GM13976 (cell line): ENCODE measurements at regions not wholly inside any gene's neighbourhood (a gene's known extent, or its start where the extent isn't known, plus 50 kb on each side); places are given as distances from the start of the nearest gene placed in this dataset.

Experiments
- DNase-seq: peaks from one replicate; pipeline ENCODE4 v3.0.0; 2012; ENCODE audit warnings: low spot score
- in situ Hi-C: fragments of 300-500 bp; cut with MboI; formaldehyde crosslinking; loops from one replicate; pipeline ENCODE4 v1.12.0; 2022; ENCODE audit warnings: low sequenced_read_pairs, mixed read lengths, inconsistent platforms; ENCODE audit not compliant: unreplicated experiment
- TF ChIP-seq, protein P1 (sequence below): IDR thresholded peaks from 2 replicates; pipeline ENCODE4 v1.5.1; 2012; ENCODE audit warnings: borderline replicate concordance, mild to moderate bottlenecking; ENCODE audit not compliant: insufficient read depth; ENCODE audit errors: extremely low read depth, missing control alignments, control extremely low read depth

DNA sequence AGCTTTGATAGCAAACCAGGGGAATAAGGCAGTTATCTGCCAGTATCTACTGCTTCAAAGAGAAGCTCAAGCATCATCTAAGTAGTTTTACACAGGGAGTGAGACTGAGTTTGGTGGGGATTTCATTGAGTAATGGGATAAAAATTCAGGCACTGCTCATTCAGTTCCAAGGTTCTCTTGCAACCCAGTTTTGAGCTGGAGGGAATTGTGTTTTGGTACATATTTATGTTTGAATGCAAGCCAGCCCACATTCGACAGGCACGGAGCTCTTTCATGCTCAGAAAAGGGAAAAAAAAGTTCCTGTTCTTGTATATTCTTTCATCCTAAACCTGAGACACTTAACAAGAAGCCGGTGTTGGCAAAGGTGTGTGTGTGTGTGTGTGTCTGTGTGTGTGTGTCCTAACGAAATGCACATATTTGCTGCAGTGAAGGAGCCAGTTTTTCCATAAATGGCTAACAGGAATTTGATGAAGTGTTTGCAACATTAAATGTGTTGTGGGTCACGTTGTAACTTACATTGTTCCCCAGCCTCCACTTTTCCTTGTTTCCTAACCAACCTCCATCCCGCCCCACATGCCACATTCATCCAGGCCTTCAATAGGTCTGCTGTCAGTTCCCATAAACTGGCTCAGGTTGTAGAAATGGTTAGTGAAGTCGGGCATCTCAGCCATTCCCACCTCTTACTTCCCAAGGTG is 311.1 kb downstream of the TXNL1 start:
- in situ Hi-C loops: no loop called here

DNA sequence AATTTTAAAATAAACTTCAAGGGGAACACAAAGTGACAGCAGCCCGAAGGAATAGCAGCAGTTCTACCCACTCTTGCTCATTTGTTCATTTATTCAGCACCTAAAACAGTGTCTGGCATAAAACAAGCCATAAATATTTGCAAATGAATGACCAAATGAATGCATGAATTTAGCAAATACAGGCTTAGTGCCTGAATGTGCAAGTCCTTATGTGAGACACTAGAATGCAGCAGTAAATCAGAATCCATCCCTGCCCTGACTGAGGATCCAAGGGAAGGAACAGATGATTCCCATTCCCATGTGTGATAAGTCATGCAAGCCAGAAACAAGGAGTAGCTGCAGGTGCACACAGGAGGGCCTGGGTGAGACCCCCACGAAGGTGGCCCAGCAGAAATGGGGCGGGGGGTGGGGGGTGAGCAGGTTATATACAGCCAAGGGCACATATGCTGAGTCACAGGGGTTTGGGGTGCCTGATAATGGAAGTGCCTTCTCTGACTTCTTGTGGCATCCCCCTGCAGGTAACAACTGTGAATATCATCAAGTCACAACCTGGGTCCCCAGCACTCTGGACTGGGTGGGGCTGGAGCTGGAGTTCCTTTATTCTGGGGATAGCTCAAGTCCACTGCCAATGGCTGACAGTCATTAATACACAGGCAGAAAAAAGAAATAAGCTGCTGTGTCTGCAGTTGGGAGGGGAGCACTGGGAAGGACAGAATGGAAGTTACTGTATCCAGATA is 311.9 kb downstream of the TXNL1 start:
- in situ Hi-C loops: no loop called here
- TF ChIP-seq, protein P1, sequence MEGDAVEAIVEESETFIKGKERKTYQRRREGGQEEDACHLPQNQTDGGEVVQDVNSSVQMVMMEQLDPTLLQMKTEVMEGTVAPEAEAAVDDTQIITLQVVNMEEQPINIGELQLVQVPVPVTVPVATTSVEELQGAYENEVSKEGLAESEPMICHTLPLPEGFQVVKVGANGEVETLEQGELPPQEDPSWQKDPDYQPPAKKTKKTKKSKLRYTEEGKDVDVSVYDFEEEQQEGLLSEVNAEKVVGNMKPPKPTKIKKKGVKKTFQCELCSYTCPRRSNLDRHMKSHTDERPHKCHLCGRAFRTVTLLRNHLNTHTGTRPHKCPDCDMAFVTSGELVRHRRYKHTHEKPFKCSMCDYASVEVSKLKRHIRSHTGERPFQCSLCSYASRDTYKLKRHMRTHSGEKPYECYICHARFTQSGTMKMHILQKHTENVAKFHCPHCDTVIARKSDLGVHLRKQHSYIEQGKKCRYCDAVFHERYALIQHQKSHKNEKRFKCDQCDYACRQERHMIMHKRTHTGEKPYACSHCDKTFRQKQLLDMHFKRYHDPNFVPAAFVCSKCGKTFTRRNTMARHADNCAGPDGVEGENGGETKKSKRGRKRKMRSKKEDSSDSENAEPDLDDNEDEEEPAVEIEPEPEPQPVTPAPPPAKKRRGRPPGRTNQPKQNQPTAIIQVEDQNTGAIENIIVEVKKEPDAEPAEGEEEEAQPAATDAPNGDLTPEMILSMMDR: no peak
- no peak for DNase-seq

More for the DNA sequence above, 311.1 kb downstream of the TXNL1 start:
- DNase-seq: no peak
- TF ChIP-seq, protein P1: no peak

DNA sequence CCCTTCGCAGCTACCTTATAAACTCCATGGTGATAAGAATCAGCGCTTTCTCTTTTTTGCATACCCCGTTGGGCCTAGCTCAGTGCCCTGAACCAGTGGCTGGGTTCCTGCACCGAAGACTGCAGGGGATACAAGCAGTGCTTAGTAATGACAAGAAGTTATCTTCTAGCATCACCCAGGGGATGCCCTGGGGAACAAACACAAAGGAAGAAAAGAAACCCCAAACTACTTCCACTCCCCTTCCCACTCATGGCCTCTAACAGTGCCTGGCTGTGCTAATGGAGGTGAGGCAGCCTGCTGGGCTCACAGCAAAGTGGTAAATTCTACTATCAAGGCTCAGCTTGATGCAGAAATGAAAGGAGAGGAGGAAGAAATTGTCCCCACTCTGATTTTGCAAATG is 314.7 kb downstream of the TXNL1 start:
- DNase-seq: no peak
- in situ Hi-C loops: no loop called here
- TF ChIP-seq, protein P1: no peak

DNA sequence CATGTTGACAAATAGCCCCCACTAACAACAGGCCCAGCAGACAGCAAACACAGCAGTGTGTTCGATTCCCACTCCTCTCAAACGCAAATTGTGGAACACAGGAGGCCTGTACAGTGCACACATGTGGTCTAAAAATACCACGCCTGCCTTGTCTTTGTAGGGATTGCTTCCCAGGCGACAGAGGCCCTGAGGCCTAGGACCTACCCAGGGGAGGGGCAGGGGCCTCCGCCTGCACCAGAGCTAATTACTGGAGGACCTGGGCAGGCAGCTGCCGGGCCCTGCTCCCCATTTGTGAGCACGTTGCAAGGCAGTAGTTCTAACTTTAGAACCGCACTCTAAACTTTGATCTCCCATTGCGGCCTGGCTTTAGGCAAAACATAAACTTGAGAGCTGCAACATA is 316.0 kb downstream of the TXNL1 start:
- no peak for DNase-seq
- in situ Hi-C loops: no loop called here
- TF ChIP-seq, protein P1: no peak

DNA sequence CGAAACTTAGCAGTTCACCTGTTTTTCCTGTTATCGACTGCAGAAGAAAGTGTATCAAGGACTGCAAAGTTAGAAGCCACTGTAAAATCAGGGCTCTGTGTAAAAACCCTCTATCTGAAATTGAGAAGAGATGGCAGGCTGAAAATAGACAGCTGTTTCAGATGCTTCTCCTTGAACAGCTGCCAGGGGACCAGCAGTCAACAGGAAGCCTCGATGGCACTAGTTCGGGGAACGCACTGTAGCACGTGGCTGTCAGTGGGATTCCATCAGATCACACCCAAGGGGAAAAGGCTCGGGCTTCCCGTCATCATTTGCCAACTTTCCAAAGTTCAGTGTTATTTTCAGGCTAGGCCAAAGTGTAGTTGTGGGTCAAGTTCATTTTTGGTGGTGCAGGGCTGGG is 316.9 kb downstream of the TXNL1 start:
- in situ Hi-C loops: no loop called here
- no peak for DNase-seq
- TF ChIP-seq, protein P1: no peak

DNA sequence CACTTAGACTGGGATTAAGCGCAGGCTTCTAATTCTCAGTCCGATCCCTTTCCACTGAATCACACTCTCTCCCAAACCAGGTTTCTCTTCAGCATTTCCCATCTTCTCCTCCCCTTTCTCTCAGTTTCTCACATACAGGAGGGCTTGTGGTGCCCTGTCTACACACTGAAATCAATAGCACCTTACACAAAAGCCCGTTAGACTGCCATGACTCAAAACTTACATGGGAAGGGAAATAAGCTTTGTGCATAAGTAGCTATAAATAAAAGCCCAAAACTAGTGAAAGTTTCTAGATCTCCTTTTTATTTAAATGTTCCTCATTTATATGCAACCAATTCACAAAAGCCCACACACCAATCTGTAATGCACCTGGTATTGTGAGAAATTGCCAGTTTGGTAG is 318.4 kb downstream of the TXNL1 start:
- TF ChIP-seq, protein P1: no peak
- DNase-seq: no peak
- in situ Hi-C loops: no loop called here
